ENCODE measurements at regions not wholly inside any gene's neighbourhood (a gene's known extent, or its start where the extent isn't known, plus 50 kb on each side); places are given as distances from the start of the nearest gene placed in this dataset.
"Not testable (repeated sequence)": the region's sequence is repeated elsewhere in the genome, so short reads cannot be mapped to it uniquely, and the experiment has no call there.

DNA sequence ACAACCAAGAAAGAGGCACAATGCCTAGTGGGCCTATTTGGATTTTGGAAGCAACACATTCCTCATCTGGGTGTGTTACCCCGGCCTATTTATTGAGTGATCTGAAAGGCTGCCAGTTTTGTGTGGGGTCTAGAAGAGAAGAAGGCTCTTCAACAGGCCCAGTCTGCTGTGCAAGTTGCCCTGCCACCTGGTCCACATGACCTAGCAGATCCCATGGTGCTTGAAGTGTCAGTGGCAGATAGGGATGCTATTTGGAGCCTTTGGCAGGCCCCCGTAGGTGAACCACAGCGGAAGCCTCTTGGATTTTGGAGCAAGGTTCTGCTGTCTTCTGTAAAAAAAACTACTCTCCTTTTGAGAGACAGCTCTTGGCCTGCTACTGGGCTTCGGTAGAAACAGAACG is 820.1 kb downstream of the TMTC2 start:
- Histone ChIP-seq H3K4me3 (ENCODE audit: low read depth, low read length) (no peak overlapping the region), H3K36me3 (ENCODE audit: insufficient read depth) (no peaks in the 10 kb centered on the region), H3K27ac (ENCODE audit: low read depth) (no peak overlapping the region), H3K4me1 (ENCODE audit: insufficient read depth) (no peaks in the 10 kb centered on the region)
- DNase-seq (ENCODE audit: extremely low spot score), result no peak
- 94% methylated on average over 5 of the region's 5 CpGs for WGBS

DNA sequence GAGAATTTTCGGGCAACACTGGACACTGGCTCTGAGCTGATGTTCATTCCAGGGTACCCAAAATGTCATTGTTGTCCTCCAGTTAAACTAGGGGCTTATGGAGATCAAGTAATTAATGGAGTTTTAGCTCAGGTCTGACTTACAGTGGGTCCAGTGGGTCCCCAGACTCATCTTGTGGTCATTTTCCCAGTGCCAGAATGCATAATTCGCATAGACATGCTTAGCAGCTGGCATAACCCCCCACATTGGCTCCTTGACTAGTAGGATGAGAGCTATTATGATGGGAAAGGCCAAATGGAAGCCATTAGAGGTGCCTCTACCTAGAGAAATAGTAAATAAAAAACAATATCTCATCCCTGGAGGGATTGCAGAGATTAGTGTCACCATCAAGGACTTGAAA is 818.9 kb downstream of the TMTC2 start:
- no peak for DNase-seq (ENCODE audit: extremely low spot score)
- Histone ChIP-seq H3K4me1 (ENCODE audit: insufficient read depth) (no peaks in the 10 kb centered on the region), H3K4me3 (ENCODE audit: low read depth, low read length) (no peak overlapping the region), H3K36me3 (ENCODE audit: insufficient read depth) (no peaks in the 10 kb centered on the region), H3K27ac (ENCODE audit: low read depth) (no peak overlapping the region)
- whole genome bisulfite sequencing, result 89% methylated on average over 2 of the region's 2 CpGs

DNA sequence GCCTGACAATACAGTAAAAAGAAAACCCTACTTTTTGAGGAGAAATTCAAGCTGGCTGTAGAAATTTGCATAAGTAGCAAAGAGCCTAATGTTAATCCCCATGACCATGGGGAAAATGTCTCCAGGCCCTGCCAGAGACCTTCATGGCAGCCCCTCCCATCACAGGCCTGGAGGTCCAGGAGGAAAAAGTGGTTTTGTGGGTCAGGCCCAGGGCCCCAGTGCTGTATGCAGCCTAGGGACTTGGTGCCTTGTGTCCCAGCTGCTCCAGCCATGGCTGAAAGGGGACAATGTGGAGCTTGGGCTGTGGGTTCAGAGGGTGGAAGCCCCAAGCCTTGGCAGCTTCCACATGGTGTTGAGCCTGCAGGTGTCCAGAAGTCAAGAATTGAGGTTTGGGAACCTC is 813.2 kb downstream of the TMTC2 start:
- not testable (repeated sequence) for DNase-seq (ENCODE audit: extremely low spot score)

DNA sequence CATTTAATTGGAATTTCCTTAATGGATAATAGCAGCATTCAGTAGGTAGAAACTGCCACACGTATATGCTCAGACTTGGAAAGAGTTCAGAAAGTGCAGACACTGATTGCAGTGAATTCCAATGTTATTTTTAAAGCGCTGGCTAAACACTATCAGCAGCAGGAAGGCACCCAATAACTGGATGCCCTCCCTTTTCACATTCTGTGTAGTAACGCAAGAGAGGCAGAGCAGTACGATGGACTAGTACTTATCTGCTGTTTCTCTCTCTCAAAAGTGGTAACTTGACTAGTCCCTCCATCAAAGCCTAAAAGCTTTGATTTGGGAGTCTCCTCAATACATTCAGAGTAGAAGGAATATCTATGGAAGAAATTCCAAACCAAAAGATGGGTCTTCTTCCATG is 791.0 kb downstream of the TMTC2 start:
- no peaks in the 10 kb centered on the region for H3K36me3 ChIP-seq (ENCODE audit: insufficient read depth)
- H3K27ac ChIP-seq (ENCODE audit: low read depth), result no peak overlapping the region
- WGBS, result 26% methylated on average over 4 of the region's 4 CpGs
- H3K4me3 ChIP-seq (ENCODE audit: low read depth, low read length), result no peak overlapping the region
- DNase-seq (ENCODE audit: extremely low spot score), result no peak
- no peaks in the 10 kb centered on the region for H3K4me1 ChIP-seq (ENCODE audit: insufficient read depth)

More for the DNA sequence above, 813.2 kb downstream of the TMTC2 start:
- not testable (repeated sequence) for H3K27ac ChIP-seq (ENCODE audit: low read depth); H3K36me3 ChIP-seq (ENCODE audit: insufficient read depth); H3K4me3 ChIP-seq (ENCODE audit: low read depth, low read length); H3K4me1 ChIP-seq (ENCODE audit: insufficient read depth)

DNA sequence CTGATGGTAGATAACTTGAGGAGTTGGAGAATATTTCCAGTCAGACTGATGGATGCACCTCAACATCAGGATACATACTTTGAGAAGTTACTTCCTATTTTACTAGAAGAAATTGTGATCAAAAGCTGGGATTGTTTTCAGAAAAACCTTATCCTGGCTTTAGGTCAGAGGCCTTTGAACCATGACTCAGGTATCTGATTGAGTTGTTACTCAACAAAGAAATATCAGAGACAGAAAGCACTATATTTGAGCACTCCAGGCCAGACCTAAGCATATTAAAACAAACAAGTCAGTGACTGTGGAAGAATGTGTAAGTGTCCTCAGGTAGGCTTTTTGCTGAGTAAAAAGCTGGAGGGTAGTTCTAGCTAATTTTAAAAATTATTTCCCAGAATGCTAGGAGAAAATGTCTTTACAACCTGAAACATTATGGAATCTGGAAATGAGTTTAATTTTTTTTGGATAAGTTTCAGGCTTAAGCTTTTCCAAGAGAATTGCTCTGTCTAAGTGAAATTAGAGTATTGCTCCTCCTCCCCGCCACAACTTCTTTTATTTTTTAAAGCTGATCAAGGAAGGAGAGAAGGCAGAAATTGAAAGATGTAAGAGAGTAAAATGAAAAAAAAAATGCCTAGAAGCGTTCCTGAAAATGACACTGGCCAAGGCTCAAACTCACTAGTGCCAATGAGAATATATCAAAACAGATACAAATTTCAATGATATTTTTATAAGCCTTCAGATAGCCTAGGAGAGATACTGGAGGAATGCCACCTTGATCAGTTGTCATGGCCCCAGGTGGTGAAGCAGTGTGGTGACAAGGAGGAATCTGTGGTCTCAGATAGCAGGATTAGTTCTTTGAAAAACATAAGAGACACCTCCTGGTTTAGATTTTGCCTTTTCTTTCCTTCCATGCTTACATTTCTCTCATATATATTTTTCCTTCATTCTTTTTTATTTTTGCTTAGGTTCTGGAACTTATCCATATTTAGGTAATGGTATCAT is 790.3 kb downstream of the TMTC2 start:
- H3K36me3 ChIP-seq (ENCODE audit: insufficient read depth), result no peaks in the 10 kb centered on the region
- no peaks in the 10 kb centered on the region for H3K4me1 ChIP-seq (ENCODE audit: insufficient read depth)
- H3K4me3 ChIP-seq (ENCODE audit: low read depth, low read length), result no peak overlapping the region
- no peak overlapping the region for H3K27ac ChIP-seq (ENCODE audit: low read depth)
- 73% methylated on average over 2 of the region's 2 CpGs for WGBS
- DNase-seq (ENCODE audit: extremely low spot score), result no peak

DNA sequence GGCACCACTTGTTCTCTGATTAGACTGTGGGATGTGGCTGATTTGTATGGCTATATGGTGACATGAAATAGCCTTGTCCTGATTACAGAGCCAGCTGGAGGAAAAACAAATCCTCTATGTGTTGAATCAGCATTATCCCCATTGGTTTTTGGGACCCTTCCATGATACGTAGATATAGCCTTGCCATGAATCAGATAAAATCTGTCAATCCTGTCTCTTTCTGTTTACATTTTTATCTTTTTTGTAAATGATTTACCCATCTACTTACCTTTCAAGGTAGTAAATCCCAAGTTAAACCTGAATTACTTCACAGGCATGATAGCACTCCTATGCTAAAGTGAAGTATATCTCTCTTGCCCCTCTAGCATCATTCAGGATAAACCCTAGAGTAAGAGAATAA is 789.3 kb downstream of the TMTC2 start:
- no peak for DNase-seq (ENCODE audit: extremely low spot score)
- 93% methylated on average over 1 of the region's 1 CpG for WGBS

DNA sequence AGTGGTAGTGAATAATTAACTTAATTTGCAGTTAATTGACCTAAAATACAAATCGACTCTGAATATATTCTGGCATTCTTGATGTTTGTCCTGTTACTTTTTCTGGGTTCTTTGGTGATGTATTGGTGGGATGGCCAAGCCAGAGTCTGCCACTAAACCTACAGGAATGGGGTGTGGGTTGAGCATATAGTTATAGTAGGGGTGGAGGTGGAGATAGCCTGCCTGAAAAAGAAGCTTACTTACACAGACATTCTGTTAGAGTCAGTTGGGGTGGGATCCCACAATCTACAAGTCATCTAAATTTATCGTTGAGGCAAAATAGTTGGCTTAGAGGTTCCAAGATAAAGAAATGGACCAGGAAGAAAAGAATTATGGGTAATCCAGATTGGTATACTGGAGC is 787.7 kb downstream of the TMTC2 start:
- Histone ChIP-seq H3K36me3 (ENCODE audit: insufficient read depth) (no peaks in the 10 kb centered on the region), H3K4me3 (ENCODE audit: low read depth, low read length) (no peak overlapping the region), H3K27ac (ENCODE audit: low read depth) (no peak overlapping the region), H3K4me1 (ENCODE audit: insufficient read depth) (no peaks in the 10 kb centered on the region)
- WGBS, result 93% methylated on average over 2 of the region's 2 CpGs
- no peak for DNase-seq (ENCODE audit: extremely low spot score)

More for the DNA sequence above, 789.3 kb downstream of the TMTC2 start:
- H3K4me3 ChIP-seq (ENCODE audit: low read depth, low read length), result no peak overlapping the region
- H3K27ac ChIP-seq (ENCODE audit: low read depth), result no peak overlapping the region
- H3K4me1 ChIP-seq (ENCODE audit: insufficient read depth), result no peaks in the 10 kb centered on the region
- no peaks in the 10 kb centered on the region for H3K36me3 ChIP-seq (ENCODE audit: insufficient read depth)

DNA sequence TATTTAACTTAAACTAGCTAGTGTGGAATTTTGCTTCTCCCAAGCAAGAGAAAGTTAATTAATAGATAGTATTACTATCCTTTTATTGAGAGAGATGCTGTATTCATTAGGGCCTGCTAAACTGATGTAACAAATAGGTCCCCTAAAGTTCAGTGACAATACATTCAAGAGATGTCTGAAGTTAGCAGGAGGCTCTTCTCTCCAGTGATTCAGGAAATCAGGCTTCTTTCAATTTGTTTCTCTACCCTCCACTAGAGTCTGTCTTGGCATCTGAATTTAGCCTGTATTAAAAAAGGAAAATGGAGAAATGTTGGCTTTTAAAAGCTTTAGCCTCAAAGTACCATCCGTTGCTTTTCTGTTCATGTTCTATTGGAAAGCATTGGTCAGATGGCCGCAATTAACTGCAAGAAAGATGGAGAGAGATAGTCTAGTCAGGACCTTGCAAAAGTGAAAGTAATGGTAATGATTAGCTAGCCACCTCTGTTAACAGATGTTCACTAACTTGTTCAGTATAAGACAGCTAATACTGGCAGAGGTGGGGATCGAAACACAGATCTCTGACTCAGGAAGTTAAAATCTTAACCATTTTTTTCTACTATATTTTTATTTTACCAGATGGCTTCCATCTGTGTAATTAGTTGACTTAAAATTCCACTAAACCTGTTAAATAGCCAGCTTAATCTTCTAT is 786.8 kb downstream of the TMTC2 start:
- no peak overlapping the region for H3K27ac ChIP-seq (ENCODE audit: low read depth)
- no peaks in the 10 kb centered on the region for H3K36me3 ChIP-seq (ENCODE audit: insufficient read depth)
- H3K4me1 ChIP-seq (ENCODE audit: insufficient read depth), result no peaks in the 10 kb centered on the region
- WGBS, result 62% methylated on average over 3 of the region's 3 CpGs
- H3K4me3 ChIP-seq (ENCODE audit: low read depth, low read length), result no peak overlapping the region
- DNase-seq (ENCODE audit: extremely low spot score), result no peak

DNA sequence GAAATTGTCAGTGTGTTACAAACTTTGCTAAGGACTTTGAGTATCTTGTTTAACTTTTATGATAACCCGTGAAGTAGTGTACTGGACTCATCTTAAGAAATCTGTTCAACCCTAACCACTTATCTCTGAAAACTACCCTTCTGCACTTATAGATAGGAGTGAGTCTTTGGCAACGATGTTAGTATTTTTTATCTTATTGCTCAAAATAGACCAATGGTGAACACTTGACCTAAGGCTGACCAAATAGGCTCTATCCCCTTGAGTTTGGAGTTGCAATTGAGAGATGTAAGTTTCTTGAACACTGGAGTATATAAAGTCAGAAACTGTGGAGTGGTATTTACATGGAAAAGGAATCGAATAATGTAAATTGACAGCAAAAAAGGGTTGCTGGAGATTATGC is 786.1 kb downstream of the TMTC2 start:
- Histone ChIP-seq H3K27ac (ENCODE audit: low read depth) (no peak overlapping the region), H3K4me3 (ENCODE audit: low read depth, low read length) (no peak overlapping the region), H3K4me1 (ENCODE audit: insufficient read depth) (no peaks in the 10 kb centered on the region), H3K36me3 (ENCODE audit: insufficient read depth) (no peaks in the 10 kb centered on the region)
- DNase-seq (ENCODE audit: extremely low spot score), result no peak
- 83% methylated on average over 3 of the region's 3 CpGs for WGBS

DNA sequence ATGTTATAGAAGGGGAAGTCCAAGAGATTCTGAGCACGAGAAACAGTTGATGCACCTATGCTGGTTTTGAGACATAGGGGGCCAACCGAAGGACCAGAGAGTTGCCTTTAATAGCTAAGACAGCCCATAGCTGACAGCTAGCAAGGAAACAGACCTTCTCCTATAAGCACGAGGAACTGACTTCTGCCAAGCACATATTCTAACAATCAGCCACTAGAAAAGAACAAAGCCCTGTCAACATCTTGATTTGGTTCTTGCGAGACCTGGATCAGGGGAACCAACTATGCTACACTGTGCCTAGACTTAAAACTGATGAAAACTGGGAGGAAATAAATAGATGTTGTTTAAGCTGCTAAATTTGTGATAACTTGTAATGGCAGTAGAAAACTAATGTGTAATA is 785.6 kb downstream of the TMTC2 start:
- WGBS, result 90% methylated on average over 4 of the region's 4 CpGs
- Histone ChIP-seq H3K36me3 (ENCODE audit: insufficient read depth) (no peaks in the 10 kb centered on the region), H3K27ac (ENCODE audit: low read depth) (no peak overlapping the region), H3K4me3 (ENCODE audit: low read depth, low read length) (no peak overlapping the region), H3K4me1 (ENCODE audit: insufficient read depth) (no peaks in the 10 kb centered on the region)
- DNase-seq (ENCODE audit: extremely low spot score), result no peak

DNA sequence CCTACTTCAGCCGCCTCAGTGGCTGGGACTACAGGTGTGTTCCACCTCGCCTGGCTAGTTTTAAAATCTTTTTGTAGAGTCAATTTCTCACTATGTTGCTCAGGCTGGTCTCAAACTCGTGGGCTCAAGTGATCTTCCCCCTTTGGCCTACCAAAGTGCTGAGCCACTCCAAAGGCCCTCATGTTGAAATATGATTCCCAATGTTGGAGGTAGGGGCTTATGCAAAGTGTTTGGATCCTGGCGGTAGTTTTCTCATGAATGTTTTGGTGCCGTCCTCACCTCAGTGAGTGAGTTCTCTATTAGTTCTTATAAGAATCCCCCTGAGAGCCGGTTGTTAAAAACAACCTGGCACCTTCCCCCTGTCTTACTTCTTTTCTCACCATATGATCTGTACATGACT is 784.6 kb downstream of the TMTC2 start:
- H3K4me3 ChIP-seq (ENCODE audit: low read depth, low read length), result no peak overlapping the region
- no peaks in the 10 kb centered on the region for H3K4me1 ChIP-seq (ENCODE audit: insufficient read depth)
- no peak for DNase-seq (ENCODE audit: extremely low spot score)
- no peaks in the 10 kb centered on the region for H3K36me3 ChIP-seq (ENCODE audit: insufficient read depth)
- no peak overlapping the region for H3K27ac ChIP-seq (ENCODE audit: low read depth)
- WGBS, result 81% methylated on average over 6 of the region's 6 CpGs

DNA sequence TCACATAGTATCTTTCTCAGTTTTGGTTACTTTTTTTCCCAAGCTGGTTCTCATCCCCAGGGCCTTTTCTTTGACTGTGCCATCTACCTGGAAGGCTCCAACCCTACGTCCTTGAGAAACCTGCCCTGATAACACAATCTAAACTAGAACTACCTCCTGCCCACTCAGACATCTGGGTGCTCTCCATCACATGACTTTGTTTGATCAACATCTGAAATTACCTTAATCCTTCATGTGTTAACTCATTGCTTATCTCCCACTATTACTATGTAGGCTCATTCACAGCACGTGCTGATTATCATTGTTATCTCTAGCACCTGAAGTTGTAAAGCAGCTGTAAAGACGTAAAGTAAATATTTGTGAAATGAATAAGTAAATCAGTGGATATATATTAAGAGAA is 784.0 kb downstream of the TMTC2 start:
- Histone ChIP-seq H3K4me3 (ENCODE audit: low read depth, low read length) (no peak overlapping the region), H3K36me3 (ENCODE audit: insufficient read depth) (no peaks in the 10 kb centered on the region), H3K4me1 (ENCODE audit: insufficient read depth) (no peaks in the 10 kb centered on the region), H3K27ac (ENCODE audit: low read depth) (no peak overlapping the region)
- WGBS, result 73% methylated on average over 3 of the region's 3 CpGs
- no peak for DNase-seq (ENCODE audit: extremely low spot score)

DNA sequence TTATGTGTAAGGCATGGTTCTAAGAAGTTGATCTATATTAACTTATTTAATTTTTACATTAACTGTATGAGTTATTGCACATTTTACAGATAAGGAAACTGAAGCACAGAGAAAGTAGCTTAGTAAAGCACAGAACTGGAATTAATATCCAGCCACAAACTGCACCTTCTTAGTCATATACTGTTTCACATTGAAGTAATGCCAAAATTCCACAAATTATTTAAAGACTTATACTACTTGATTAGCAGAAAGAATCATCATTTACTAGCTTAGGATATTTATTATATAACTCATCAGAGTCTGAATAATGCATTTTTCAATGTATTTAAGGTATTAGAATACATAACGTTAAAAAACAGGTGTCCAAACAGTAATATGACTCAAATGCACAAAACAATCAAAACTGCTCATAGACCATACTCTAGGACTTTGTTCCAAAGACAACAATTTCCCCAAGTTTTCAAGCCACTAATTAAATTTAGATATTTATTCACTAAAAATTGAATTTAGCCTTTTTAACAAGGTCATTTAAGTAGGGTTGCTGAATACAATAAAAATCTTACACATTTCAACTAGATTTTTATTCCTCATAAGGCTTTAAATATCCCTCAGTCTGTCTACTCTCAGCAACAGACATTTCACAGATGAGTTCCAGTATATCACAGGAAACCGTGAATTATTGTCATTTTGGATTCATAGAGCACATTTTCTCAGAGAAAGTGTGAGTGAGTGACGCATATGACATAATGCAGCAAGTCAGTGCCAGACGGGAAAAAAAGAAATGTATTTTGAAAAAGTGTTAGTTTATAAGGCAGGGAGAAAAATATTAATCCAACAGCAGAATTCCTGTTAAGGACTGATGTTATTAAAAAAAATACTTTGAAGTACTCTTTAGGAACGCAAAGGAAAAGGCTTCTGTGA is 782.5 kb downstream of the TMTC2 start:
- 85% methylated on average over 5 of the region's 5 CpGs for WGBS
- Histone ChIP-seq H3K36me3 (ENCODE audit: insufficient read depth) (no peaks in the 10 kb centered on the region), H3K4me1 (ENCODE audit: insufficient read depth) (no peaks in the 10 kb centered on the region), H3K4me3 (ENCODE audit: low read depth, low read length) (no peak overlapping the region), H3K27ac (ENCODE audit: low read depth) (no peak overlapping the region)
- no peak for DNase-seq (ENCODE audit: extremely low spot score)
